ENCODE measurements at regions not wholly inside any gene's neighbourhood (a gene's known extent, or its start where the extent isn't known, plus 50 kb on each side); places are given as distances from the start of the nearest gene placed in this dataset.

- intact Hi-C loops (cut with DNase I): no loop called here
- Histone ChIP-seq H3K9me3 (replicated peaks in 1 of 3) (no peaks in the 10 kb centered on the region), H3K27ac (no peak overlapping the region), H3K4me3 (no peak overlapping the region), H3K4me1 (replicated peaks in 1 of 2) (no peaks in the 10 kb centered on the region), H3K27me3 (no peaks in the 10 kb centered on the region), H3K36me3 (replicated peaks in 1 of 2) (no peaks in the 10 kb centered on the region)
- TF ChIP-seq, protein P1, sequence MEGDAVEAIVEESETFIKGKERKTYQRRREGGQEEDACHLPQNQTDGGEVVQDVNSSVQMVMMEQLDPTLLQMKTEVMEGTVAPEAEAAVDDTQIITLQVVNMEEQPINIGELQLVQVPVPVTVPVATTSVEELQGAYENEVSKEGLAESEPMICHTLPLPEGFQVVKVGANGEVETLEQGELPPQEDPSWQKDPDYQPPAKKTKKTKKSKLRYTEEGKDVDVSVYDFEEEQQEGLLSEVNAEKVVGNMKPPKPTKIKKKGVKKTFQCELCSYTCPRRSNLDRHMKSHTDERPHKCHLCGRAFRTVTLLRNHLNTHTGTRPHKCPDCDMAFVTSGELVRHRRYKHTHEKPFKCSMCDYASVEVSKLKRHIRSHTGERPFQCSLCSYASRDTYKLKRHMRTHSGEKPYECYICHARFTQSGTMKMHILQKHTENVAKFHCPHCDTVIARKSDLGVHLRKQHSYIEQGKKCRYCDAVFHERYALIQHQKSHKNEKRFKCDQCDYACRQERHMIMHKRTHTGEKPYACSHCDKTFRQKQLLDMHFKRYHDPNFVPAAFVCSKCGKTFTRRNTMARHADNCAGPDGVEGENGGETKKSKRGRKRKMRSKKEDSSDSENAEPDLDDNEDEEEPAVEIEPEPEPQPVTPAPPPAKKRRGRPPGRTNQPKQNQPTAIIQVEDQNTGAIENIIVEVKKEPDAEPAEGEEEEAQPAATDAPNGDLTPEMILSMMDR (IDR thresholded peaks at IDR 0.05): no peak
- TF ChIP-seq POLR2A (IDR thresholded peaks at IDR 0.05): no peak
- WGBS, 4 donors: 78 to 91% (median 83%) methylated on average over 3 of the region's 3 CpGs
- no peak for DNase-seq
These were observed 618.6 kb upstream of the CNTNAP2 start for GRCh38 chr7:145497911-145498525.

- DNase-seq: no peak
These were observed 626.2 kb upstream of the CNTNAP2 start for GRCh38 chr7:145490356-145490755.

GRCh38 chr7:145489609-145490008 lies 627.0 kb upstream of the CNTNAP2 start:
- Histone ChIP-seq H3K27ac (no peak overlapping the region), H3K9me3 (replicated peaks in 1 of 3) (no peaks in the 10 kb centered on the region), H3K27me3 (no peaks in the 10 kb centered on the region), H3K36me3 (replicated peaks in 1 of 2) (no peaks in the 10 kb centered on the region), H3K4me1 (replicated peaks in 1 of 2) (no peaks in the 10 kb centered on the region), H3K4me3 (no peak overlapping the region)
- DNase-seq: no peak
- TF ChIP-seq, protein P1 (IDR thresholded peaks at IDR 0.05): no peak
- TF ChIP-seq POLR2A (IDR thresholded peaks at IDR 0.05): no peak
- intact Hi-C loops (cut with DNase I): no loop called here

More at GRCh38 chr7:145490356-145490755, 626.2 kb upstream of the CNTNAP2 start:
- TF ChIP-seq POLR2A (IDR thresholded peaks at IDR 0.05): no peak
- TF ChIP-seq, protein P1 (IDR thresholded peaks at IDR 0.05): no peak
- Histone ChIP-seq H3K9me3 (replicated peaks in 1 of 3) (no peaks in the 10 kb centered on the region), H3K4me1 (replicated peaks in 1 of 2) (no peaks in the 10 kb centered on the region), H3K36me3 (replicated peaks in 1 of 2) (no peaks in the 10 kb centered on the region), H3K4me3 (no peak overlapping the region), H3K27me3 (no peaks in the 10 kb centered on the region), H3K27ac (no peak overlapping the region)
- intact Hi-C loops (cut with DNase I): no loop called here
- WGBS, 4 donors: 55 to 69% (median 64%) methylated on average over 1 of the region's 1 CpG

- TF ChIP-seq POLR2A (IDR thresholded peaks at IDR 0.05): no peak
- TF ChIP-seq, protein P1 (IDR thresholded peaks at IDR 0.05): no peak
- H3K9me3 ChIP-seq (replicated peaks in 1 of 3): no peaks in the 10 kb centered on the region
- DNase-seq: no peak
- H3K4me1 ChIP-seq (replicated peaks in 1 of 2): no peaks in the 10 kb centered on the region
- no peaks in the 10 kb centered on the region for H3K27me3 ChIP-seq
- no peak overlapping the region for H3K4me3 ChIP-seq
- H3K36me3 ChIP-seq (replicated peaks in 1 of 2): no peaks in the 10 kb centered on the region
- intact Hi-C loops (cut with DNase I): no loop called here
- no peak overlapping the region for H3K27ac ChIP-seq
- WGBS, 4 donors: 17 to 44% (median 18%) methylated on average over 2 of the region's 2 CpGs
These were observed 627.8 kb upstream of the CNTNAP2 start for GRCh38 chr7:145488816-145489215.
